PC-3 (cell line): ENCODE measurements at regions not wholly inside any gene's neighbourhood (a gene's known extent, or its start where the extent isn't known, plus 50 kb on each side); places are given as distances from the start of the nearest gene placed in this dataset.

Source experiments
- EZH2 ChIP-seq: fragments of 300-600 bp; sonication (generic); IDR thresholded peaks from one replicate; pipeline ENCODE4 v1.6.1; 2017; ENCODE audit warnings: antibody characterized with exemption, mild to moderate bottlenecking, low read length; ENCODE audit not compliant: unreplicated experiment
- TF ChIP-seq, protein P1 (sequence below): fragments of 300-600 bp; sonication (generic); conservative IDR thresholded peaks from 2 replicates; pipeline ENCODE4 v1.5.1; 2017; ENCODE audit warnings: antibody characterized with exemption, low read depth, mild to moderate bottlenecking, low read length

DNA sequence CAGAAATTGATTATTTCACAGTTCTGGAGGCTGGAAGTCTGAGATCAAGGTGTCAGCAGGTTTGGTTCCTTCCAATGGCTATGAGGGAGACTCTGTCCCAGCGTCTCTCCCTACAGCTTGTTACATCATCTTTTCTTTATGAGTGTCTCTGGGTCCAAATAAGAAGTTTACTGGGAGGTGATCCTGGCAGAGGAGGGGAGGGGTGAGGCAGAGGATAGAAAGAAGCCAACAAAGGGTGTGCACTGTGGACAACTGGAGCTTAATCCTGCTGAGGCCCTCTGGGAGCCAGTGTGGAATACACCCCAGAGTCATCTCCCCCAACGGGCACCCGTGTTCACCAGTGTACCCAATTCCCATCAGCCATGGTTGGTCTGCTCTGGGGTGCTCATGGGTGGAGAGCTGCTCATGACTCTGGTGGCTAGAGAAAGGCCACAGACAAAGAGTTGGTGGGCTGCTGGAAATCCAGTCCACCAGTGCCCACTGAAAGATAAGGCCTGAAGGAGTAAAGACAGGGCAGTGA, 57.5 kb upstream of the CTLA4 start:
- TF ChIP-seq, protein P1, sequence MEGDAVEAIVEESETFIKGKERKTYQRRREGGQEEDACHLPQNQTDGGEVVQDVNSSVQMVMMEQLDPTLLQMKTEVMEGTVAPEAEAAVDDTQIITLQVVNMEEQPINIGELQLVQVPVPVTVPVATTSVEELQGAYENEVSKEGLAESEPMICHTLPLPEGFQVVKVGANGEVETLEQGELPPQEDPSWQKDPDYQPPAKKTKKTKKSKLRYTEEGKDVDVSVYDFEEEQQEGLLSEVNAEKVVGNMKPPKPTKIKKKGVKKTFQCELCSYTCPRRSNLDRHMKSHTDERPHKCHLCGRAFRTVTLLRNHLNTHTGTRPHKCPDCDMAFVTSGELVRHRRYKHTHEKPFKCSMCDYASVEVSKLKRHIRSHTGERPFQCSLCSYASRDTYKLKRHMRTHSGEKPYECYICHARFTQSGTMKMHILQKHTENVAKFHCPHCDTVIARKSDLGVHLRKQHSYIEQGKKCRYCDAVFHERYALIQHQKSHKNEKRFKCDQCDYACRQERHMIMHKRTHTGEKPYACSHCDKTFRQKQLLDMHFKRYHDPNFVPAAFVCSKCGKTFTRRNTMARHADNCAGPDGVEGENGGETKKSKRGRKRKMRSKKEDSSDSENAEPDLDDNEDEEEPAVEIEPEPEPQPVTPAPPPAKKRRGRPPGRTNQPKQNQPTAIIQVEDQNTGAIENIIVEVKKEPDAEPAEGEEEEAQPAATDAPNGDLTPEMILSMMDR = no peak
- no peak for TF ChIP-seq EZH2
